Spleen (tissue), 7 donors: ENCODE measurements at regions not wholly inside any gene's neighbourhood (a gene's known extent, or its start where the extent isn't known, plus 50 kb on each side); places are given as distances from the start of the nearest gene placed in this dataset.

Experiments used
- CTCF ChIP-seq, 11 experiments: fragments of 200-600 bp in 7 of 11; fragments of 450-650 bp in 4 of 11; sonication (generic) in 4 of 11; IDR thresholded peaks in 8 of 11; conservative IDR thresholded peaks in 3 of 11; 1 replicate in 7 of 11; 2 replicates in 4 of 11; pipeline versions ENCODE4 v1.4.0 to v1.8.0; 2016 to 2021; ENCODE audit warnings: antibody characterized with exemption in 11 of 11, inconsistent platforms in 4 of 11, mild to moderate bottlenecking in 1 of 11
- POLR2A ChIP-seq, 3 donors: fragments of 450-650 bp; IDR thresholded peaks; one replicate each; pipeline ENCODE4 v1.5.1; 2017; ENCODE audit warnings: antibody characterized with exemption in 3 of 3, mild to moderate bottlenecking in 1 of 3
- donor health status: DM: no; HTN: no; CAD: no; lungs with moderate emphysema.
- donor health status: DM: no; HTN: no; CAD: no.
- donor health status: DM: no; HTN: no; CAD: no.

DNA sequence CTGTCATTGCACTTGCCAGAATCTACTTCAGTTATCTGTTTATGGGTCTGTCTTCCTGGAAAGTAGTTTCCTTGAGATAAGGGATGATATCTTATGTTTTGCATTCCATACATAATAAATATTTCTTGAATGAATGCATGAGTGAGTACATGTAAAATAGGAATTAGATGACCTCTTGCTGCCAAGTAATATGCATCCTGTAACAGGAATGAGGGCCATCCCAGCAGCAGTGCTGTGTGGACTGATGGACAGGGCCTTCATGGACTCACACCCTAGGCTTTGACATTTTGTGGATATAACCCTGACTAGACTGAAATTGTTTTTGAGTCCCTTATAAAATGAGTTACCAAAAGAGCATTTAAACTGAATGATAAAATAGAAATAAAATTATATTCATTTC is 77.2 kb upstream of the NEIL3 start:
- TF ChIP-seq CTCF (IDR thresholded peaks at IDR 0.05 in 8 of 11, conservative IDR thresholded peaks at IDR 0.05 in 3 of 11) = no peak
- TF ChIP-seq POLR2A (IDR thresholded peaks at IDR 0.05) = no peak
